Panc1 (cell line): ENCODE measurements at regions not wholly inside any gene's neighbourhood (a gene's known extent, or its start where the extent isn't known, plus 50 kb on each side); places are given as distances from the start of the nearest gene placed in this dataset.

Experiments
- ATAC-seq: fragments of 200-7000 bp; cut with Tn5 transposase; 2 replicates; pipeline ENCODE4 v1.9.1; 2020; ENCODE audit warnings: mild to moderate bottlenecking, moderate library complexity
- BruUV-seq: library from RNA; stranded (reverse); fragments of 400-500 nt; replicated peaks from 2 replicates; lab custom pipeline; 2021; lab: Mats Ljungman, UMichigan
- CTCF ChIA-PET: fragments of 300-600 bp; sonication (Branson Sonifier 250); formaldehyde crosslinking; loops from one replicate; lab custom pipeline; 2022; ENCODE audit warnings: antibody characterized with exemption; lab: Charles Lee
- POLR2A ChIA-PET: fragments of 300-600 bp; sonication (Branson Sonifier 250); formaldehyde crosslinking; loops from one replicate; lab custom pipeline; 2022; ENCODE audit warnings: antibody characterized with exemption; lab: Charles Lee
- DNase-seq: peaks from one replicate; pipeline ENCODE4 v3.0.0-alpha.2; 2010; ENCODE audit warnings: low read depth, low spot score
- H3K27ac ChIP-seq: 2 replicates; pipeline ENCODE4 v1.5.1; 2011; ENCODE audit warnings: mild to moderate bottlenecking, low read length, inconsistent platforms
- H3K27me3 ChIP-seq: fragments of 200-500 bp; sonication (Bioruptor generic); 2 replicates; pipeline ENCODE4 v1.6.0; 2014; ENCODE audit warnings: low read length, inconsistent platforms; ENCODE audit not compliant: control insufficient read depth, insufficient read depth
- H3K36me3 ChIP-seq: fragments of 200-500 bp; sonication (Bioruptor generic); 2 replicates; pipeline ENCODE4 v1.5.1; 2014; ENCODE audit warnings: inconsistent platforms, mild to moderate bottlenecking, low read length, moderate library complexity; ENCODE audit not compliant: control insufficient read depth, insufficient read depth
- H3K4me1 ChIP-seq: 2 replicates; pipeline ENCODE4 v1.5.1; 2011; ENCODE audit warnings: inconsistent platforms, mild to moderate bottlenecking, low read length, moderate library complexity; ENCODE audit not compliant: control insufficient read depth, insufficient read depth
- H3K4me3 ChIP-seq, 2 experiments: 2 replicates each; pipeline ENCODE4 v1.5.1; 2011 to 2012; ENCODE audit warnings: low read depth in 2 of 2, low read length in 2 of 2, mild to moderate bottlenecking in 2 of 2, inconsistent platforms in 1 of 2, moderate library complexity in 1 of 2
- H3K9me3 ChIP-seq: fragments of 200-500 bp; sonication (Bioruptor generic); 2 replicates; pipeline ENCODE4 v1.5.1; 2014; ENCODE audit warnings: low read depth, mild to moderate bottlenecking, inconsistent platforms, low read length, moderate library complexity; ENCODE audit not compliant: control insufficient read depth, insufficient read depth
- CTCF ChIP-seq: fragments of 450-650 bp; IDR thresholded peaks from 2 replicates; pipeline ENCODE4 v1.5.1; 2017; ENCODE audit warnings: mild to moderate bottlenecking
- POLR2AphosphoS5 ChIP-seq: IDR thresholded peaks from 2 replicates; pipeline ENCODE4 v1.6.1; 2012; ENCODE audit warnings: mild to moderate bottlenecking, low read depth, low read length, moderate library complexity
- REST ChIP-seq, 2 experiments: IDR thresholded peaks; 2 replicates each; pipeline ENCODE4 v1.6.1; 2011 to 2012; ENCODE audit warnings: low read depth in 2 of 2, control low read depth in 1 of 2, low read length in 1 of 2, mild to moderate bottlenecking in 1 of 2, moderate library complexity in 1 of 2; ENCODE audit not compliant: insufficient read depth in 1 of 2
- SIN3A ChIP-seq: IDR thresholded peaks from 2 replicates; pipeline ENCODE4 v1.6.1; 2012; ENCODE audit warnings: low read depth, mild to moderate bottlenecking, low read length, moderate library complexity, borderline replicate concordance; ENCODE audit not compliant: insufficient read depth
- TCF7L2 ChIP-seq: IDR thresholded peaks from 2 replicates; pipeline ENCODE4 v1.6.1; 2011; ENCODE audit warnings: mild to moderate bottlenecking, low read depth, low read length, inconsistent platforms
- in situ Hi-C: cut with HindIII; loops from 2 replicates; pipeline ENCODE4 v1.10.0; 2016; ENCODE audit warnings: low sequenced_read_pairs, low pct_unique_long_range_greater_than_20kb
- intact Hi-C: fragments of 100-400 bp; cut with micrococcal nuclease; formaldehyde crosslinking; loops from one replicate; pipeline ENCODE4 v1.10.0; 2022; ENCODE audit not compliant: unreplicated experiment

GRCh38 chr1:219371471-219371870 is 197.8 kb downstream of the LYPLAL1 start:
- DNase-seq, result no peak
- H3K27me3 ChIP-seq, result no peaks in the 10 kb centered on the region
- in situ Hi-C loops (no loop called here), intact Hi-C loops (no loop called here)
- H3K36me3 ChIP-seq, result no peaks in the 10 kb centered on the region
- ATAC-seq, result no peak
- TF ChIP-seq CTCF (no peak), POLR2AphosphoS5 (no peak), REST (IDR thresholded peaks at IDR 0.05; ENCODE audit: insufficient read depth in 1 of 2, low read depth in 2 of 2, low read length in 1 of 2) (no peak), SIN3A (no peak), TCF7L2 (no peak)
- no peaks in the 10 kb centered on the region for H3K9me3 ChIP-seq
- H3K27ac ChIP-seq, result no peak overlapping the region
- no peak overlapping the region for H3K4me3 ChIP-seq
- ChIA-PET CTCF (no interaction called here), POLR2A (no interaction called here)
- no TSS peak for BruUV-seq
- H3K4me1 ChIP-seq, result no peaks in the 10 kb centered on the region

GRCh38 chr1:219367496-219367895 is 193.8 kb downstream of the LYPLAL1 start:
- H3K27ac ChIP-seq, result no peak overlapping the region
- ChIA-PET POLR2A (no interaction called here), CTCF (no interaction called here)
- DNase-seq (no peak), ATAC-seq (no peak)
- no TSS peak for BruUV-seq
- H3K36me3 ChIP-seq, result no peaks in the 10 kb centered on the region
- intact Hi-C loops, result no loop called here
- no peaks in the 10 kb centered on the region for H3K4me1 ChIP-seq
- in situ Hi-C loops, result no loop called here
- H3K4me3 ChIP-seq, result no peak overlapping the region
- H3K9me3 ChIP-seq, result no peaks in the 10 kb centered on the region
- no peaks in the 10 kb centered on the region for H3K27me3 ChIP-seq
- TF ChIP-seq SIN3A (no peak), REST (IDR thresholded peaks at IDR 0.05; ENCODE audit: insufficient read depth in 1 of 2, low read depth in 2 of 2, low read length in 1 of 2) (no peak), CTCF (no peak), POLR2AphosphoS5 (no peak), TCF7L2 (no peak)
